ENCODE measurements at regions not wholly inside any gene's neighbourhood (a gene's known extent, or its start where the extent isn't known, plus 50 kb on each side); places are given as distances from the start of the nearest gene placed in this dataset.

GRCh38 chr18:46321955-46322354 lies 217.8 kb downstream of the HAUS1 start:
- peak; percentile 53 for DNase-seq (ENCODE audit: low read depth, low spot score)

- peak; percentile 20 for DNase-seq (ENCODE audit: low read depth, low spot score)
Observed at GRCh38 chr18:46322411-46322891, 218.3 kb downstream of the HAUS1 start.

- peak; percentile 12 for DNase-seq (ENCODE audit: low read depth, low spot score)
Observed at GRCh38 chr18:46322941-46323340, 218.8 kb downstream of the HAUS1 start.

GRCh38 chr18:46324087-46324955 lies 220.1 kb downstream of the HAUS1 start:
- no peak for DNase-seq (ENCODE audit: low read depth, low spot score)

- no peak for DNase-seq (ENCODE audit: low read depth, low spot score)
Observed at GRCh38 chr18:46325895-46326294, 221.7 kb downstream of the HAUS1 start.

- DNase-seq (ENCODE audit: low read depth, low spot score), result peak; percentile 74
Observed at GRCh38 chr18:46329736-46330246, 225.6 kb downstream of the HAUS1 start.

GRCh38 chr18:46331316-46331715 lies 227.1 kb downstream of the HAUS1 start:
- no peak for DNase-seq (ENCODE audit: low read depth, low spot score)

- no peak for DNase-seq (ENCODE audit: low read depth, low spot score)
Observed at GRCh38 chr18:46332286-46332801, 228.2 kb downstream of the HAUS1 start.

GRCh38 chr18:46332921-46333341 lies 228.7 kb downstream of the HAUS1 start:
- peak; percentile 39 for DNase-seq (ENCODE audit: low read depth, low spot score)

- DNase-seq (ENCODE audit: low read depth, low spot score), result peak; percentile 37
Observed at GRCh38 chr18:46333431-46334135, 229.4 kb downstream of the HAUS1 start.

GRCh38 chr18:46334868-46335281 lies 230.7 kb downstream of the HAUS1 start:
- DNase-seq (ENCODE audit: low read depth, low spot score), result no peak

GRCh38 chr18:46335534-46336101 lies 231.4 kb downstream of the HAUS1 start:
- peak; percentile 42 for DNase-seq (ENCODE audit: low read depth, low spot score)

- DNase-seq (ENCODE audit: low read depth, low spot score), result no peak
Observed at GRCh38 chr18:46336278-46337111, 232.3 kb downstream of the HAUS1 start.

- DNase-seq (ENCODE audit: low read depth, low spot score), result no peak
Observed at GRCh38 chr18:46337271-46337670, 233.1 kb downstream of the HAUS1 start.

GRCh38 chr18:46338205-46338604 lies 234.0 kb downstream of the HAUS1 start:
- no peak for DNase-seq (ENCODE audit: low read depth, low spot score)

- no peak for DNase-seq (ENCODE audit: low read depth, low spot score)
Observed at GRCh38 chr18:46338766-46339165, 234.6 kb downstream of the HAUS1 start.

- no peak for DNase-seq (ENCODE audit: low read depth, low spot score)
Observed at GRCh38 chr18:46340716-46341115, 236.5 kb downstream of the HAUS1 start.

- no peak for DNase-seq (ENCODE audit: low read depth, low spot score)
Observed at GRCh38 chr18:46341986-46342525, 237.9 kb downstream of the HAUS1 start.

GRCh38 chr18:46343456-46343855 lies 239.3 kb downstream of the HAUS1 start:
- DNase-seq (ENCODE audit: low read depth, low spot score), result no peak

GRCh38 chr18:46343931-46344372 lies 239.8 kb downstream of the HAUS1 start:
- DNase-seq (ENCODE audit: low read depth, low spot score), result peak; percentile 29
